GM23338 (cell line): ENCODE measurements at regions not wholly inside any gene's neighbourhood (a gene's known extent, or its start where the extent isn't known, plus 50 kb on each side); places are given as distances from the start of the nearest gene placed in this dataset.

Experiments
- CREB1 ChIP-seq: fragments of 250-450 bp; sonication (Bioruptor Pico); IDR thresholded peaks from 2 replicates; pipeline ENCODE4 v1.5.0; 2020; ENCODE audit warnings: low read depth, mild to moderate bottlenecking, moderate library complexity
- CTCF ChIP-seq, 2 experiments: fragments of 200-600 bp in 1 of 2; sonication (generic) in 1 of 2; conservative IDR thresholded peaks; 2 replicates each; pipeline versions ENCODE4 v1.5.1 to v1.6.1; 2016 to 2017; ENCODE audit warnings: antibody characterized with exemption in 2 of 2, low read depth in 2 of 2, mild to moderate bottlenecking in 2 of 2, moderate library complexity in 1 of 2
- EZH2 ChIP-seq: fragments of 200-600 bp; sonication (generic); IDR thresholded peaks from one replicate; pipeline ENCODE4 v1.8.0; 2017; ENCODE audit warnings: antibody characterized with exemption, mild to moderate bottlenecking, low read depth; ENCODE audit not compliant: unreplicated experiment
- EZH2phosphoT487 ChIP-seq: fragments of 200-600 bp; sonication (generic); IDR thresholded peaks from one replicate; pipeline ENCODE4 v1.8.1; 2018; ENCODE audit warnings: antibody characterized with exemption; ENCODE audit not compliant: unreplicated experiment
- JUNB ChIP-seq: IDR thresholded peaks from one replicate; pipeline ENCODE4 v1.6.1; 2016; ENCODE audit warnings: antibody characterized with exemption; ENCODE audit not compliant: unreplicated experiment
- POLR2AphosphoS5 ChIP-seq: IDR thresholded peaks from 2 replicates; pipeline ENCODE4 v1.6.1; 2016; ENCODE audit warnings: antibody characterized with exemption, low read depth
- REST ChIP-seq: IDR thresholded peaks from one replicate; pipeline ENCODE4 v1.6.1; 2018; ENCODE audit warnings: antibody characterized with exemption; ENCODE audit not compliant: unreplicated experiment
- ZNF114 ChIP-seq: fragments of 250-450 bp; sonication (Bioruptor Pico); IDR thresholded peaks from 2 replicates; pipeline ENCODE4 v1.5.0; 2020; ENCODE audit warnings: mild to moderate bottlenecking, moderate library complexity
- ZNF331 ChIP-seq: fragments of 250-450 bp; sonication (Bioruptor Pico); IDR thresholded peaks from 2 replicates; pipeline ENCODE4 v1.5.0; 2020; ENCODE audit warnings: low read depth, mild to moderate bottlenecking, moderate library complexity

- TF ChIP-seq CTCF (conservative IDR thresholded peaks at IDR 0.05; ENCODE audit: low read depth in 2 of 2) (no peak), EZH2 (no peak), REST (no peak), EZH2phosphoT487 (no peak), ZNF331 (no peak), POLR2AphosphoS5 (no peak), JUNB (no peak), ZNF114 (CRISPR knock-in tag) (no peak), CREB1 (CRISPR knock-in tag) (no peak)
Measured at GRCh38 chr18:42548493-42548892, 567.0 kb downstream of the RIT2 start.
